ENCODE measurements at regions not wholly inside any gene's neighbourhood (a gene's known extent, or its start where the extent isn't known, plus 50 kb on each side); places are given as distances from the start of the nearest gene placed in this dataset.

- TF ChIP-seq CTCF (IDR thresholded peaks at IDR 0.05) (no peak), EZH2phosphoT487 (IDR thresholded peaks at IDR 0.05) (no peak), EZH2 (IDR thresholded peaks at IDR 0.05) (no peak)
Observed at GRCh38 chr2:211141646-211142045, 585.2 kb downstream of the CPS1 start.
